ENCODE measurements at regions not wholly inside any gene's neighbourhood (a gene's known extent, or its start where the extent isn't known, plus 50 kb on each side); places are given as distances from the start of the nearest gene placed in this dataset.
"Not testable (repeated sequence)": the region's sequence is repeated elsewhere in the genome, so short reads cannot be mapped to it uniquely, and the experiment has no call there.

DNA sequence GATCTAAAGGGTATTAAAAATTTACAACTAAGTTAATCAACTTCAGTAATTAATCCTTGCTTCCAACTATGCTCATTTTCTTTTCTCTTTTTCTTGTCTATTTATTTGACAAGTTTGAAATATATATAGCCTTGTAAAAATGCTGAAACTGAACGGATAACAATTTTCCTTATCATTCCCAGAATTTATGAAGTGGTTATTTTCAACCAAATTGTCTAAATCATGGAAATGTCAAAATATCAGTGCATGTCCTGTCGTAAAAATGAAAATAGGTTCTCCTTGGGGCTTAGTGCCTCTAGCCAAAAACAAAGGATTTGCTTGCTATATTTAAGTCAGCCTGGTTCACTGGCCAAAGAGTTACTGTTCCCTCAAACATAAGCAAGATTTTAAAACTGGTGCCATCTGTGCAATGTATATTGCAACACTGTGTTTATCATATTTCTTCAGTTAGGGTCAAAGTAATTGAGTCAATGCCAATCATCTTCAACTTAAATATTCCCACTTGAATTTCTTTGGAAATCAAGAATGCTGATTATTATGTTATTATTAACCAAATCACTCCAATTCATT, 798.3 kb downstream of the MAT2B start:
- H3K27me3 ChIP-seq (ENCODE audit: control insufficient read depth in 5 of 5, insufficient read depth in 4 of 5, low read length in 5 of 5), result no peaks in the 10 kb centered on the region
- H3K36me3 ChIP-seq (ENCODE audit: control insufficient read depth in 5 of 5, insufficient read depth in 5 of 5, low read length in 5 of 5), result no peaks in the 10 kb centered on the region
- H3K27ac ChIP-seq (ENCODE audit: low read depth, low read length), result no peak overlapping the region
- H3K9ac ChIP-seq (ENCODE audit: low read length in 5 of 5), result no peak overlapping the region
- no peak overlapping the region for H3K4me3 ChIP-seq (ENCODE audit: low read depth in 1 of 5, low read length in 5 of 5)
- no peaks in the 10 kb centered on the region for H3K9me3 ChIP-seq (ENCODE audit: control insufficient read depth in 5 of 5, low read length in 5 of 5)
- peaks cover 0 to 7% (median 0%) of the 10 kb centered on the region in 5 donors for H3K4me1 ChIP-seq (ENCODE audit: control insufficient read depth in 5 of 5, insufficient read depth in 5 of 5, low read length in 5 of 5)

GRCh38 chr5:164306662-164307061, 801.2 kb downstream of the MAT2B start:
- no peaks in the 10 kb centered on the region for H3K9me3 ChIP-seq (ENCODE audit: control insufficient read depth in 5 of 5, low read length in 5 of 5)
- no peaks in the 10 kb centered on the region for H3K27me3 ChIP-seq (ENCODE audit: control insufficient read depth in 5 of 5, insufficient read depth in 4 of 5, low read length in 5 of 5)
- no peaks in the 10 kb centered on the region for H3K36me3 ChIP-seq (ENCODE audit: control insufficient read depth in 5 of 5, insufficient read depth in 5 of 5, low read length in 5 of 5)
- H3K9ac ChIP-seq (ENCODE audit: low read length in 5 of 5), result no peak overlapping the region
- peaks cover 0 to 7% (median 0%) of the 10 kb centered on the region in 5 donors for H3K4me1 ChIP-seq (ENCODE audit: control insufficient read depth in 5 of 5, insufficient read depth in 5 of 5, low read length in 5 of 5)
- H3K4me3 ChIP-seq (ENCODE audit: low read depth in 1 of 5, low read length in 5 of 5), result no peak overlapping the region
- no peak overlapping the region for H3K27ac ChIP-seq (ENCODE audit: low read depth, low read length)

- Histone ChIP-seq H3K9me3 (ENCODE audit: control insufficient read depth in 5 of 5, low read length in 5 of 5) (no peaks in the 10 kb centered on the region), H3K36me3 (ENCODE audit: control insufficient read depth in 5 of 5, insufficient read depth in 5 of 5, low read length in 5 of 5) (no peaks in the 10 kb centered on the region), H3K4me3 (ENCODE audit: low read depth in 1 of 5, low read length in 5 of 5) (no peak overlapping the region), H3K9ac (ENCODE audit: low read length in 5 of 5) (no peak overlapping the region), H3K27me3 (ENCODE audit: control insufficient read depth in 5 of 5, insufficient read depth in 4 of 5, low read length in 5 of 5) (no peaks in the 10 kb centered on the region), H3K27ac (ENCODE audit: low read depth, low read length) (no peak overlapping the region), H3K4me1 (ENCODE audit: control insufficient read depth in 5 of 5, insufficient read depth in 5 of 5, low read length in 5 of 5) (no peaks in the 10 kb centered on the region)
These were observed 807.4 kb downstream of the MAT2B start for GRCh38 chr5:164312801-164313200.

DNA sequence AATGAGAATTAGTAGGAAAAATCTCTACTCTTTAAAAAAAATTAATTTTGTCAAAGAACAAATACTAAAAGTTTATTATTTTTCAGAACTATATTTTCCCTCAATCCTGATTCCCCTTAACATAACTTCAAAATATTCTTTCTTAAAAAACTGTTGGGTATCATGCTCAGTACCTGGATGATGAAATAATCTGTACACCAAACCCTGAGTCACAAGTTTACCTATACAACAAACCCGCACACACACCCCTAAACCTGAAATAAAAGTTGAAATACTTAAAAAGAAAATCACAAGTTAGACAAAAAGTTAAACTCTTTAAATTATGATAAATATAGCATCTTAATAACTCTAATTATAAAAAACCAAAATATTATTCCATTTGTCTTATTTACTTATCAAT, 812.3 kb downstream of the MAT2B start:
- Histone ChIP-seq H3K9me3 (ENCODE audit: control insufficient read depth in 5 of 5, low read length in 5 of 5) (no peaks in the 10 kb centered on the region), H3K36me3 (ENCODE audit: control insufficient read depth in 5 of 5, insufficient read depth in 5 of 5, low read length in 5 of 5) (no peaks in the 10 kb centered on the region), H3K4me1 (ENCODE audit: control insufficient read depth in 5 of 5, insufficient read depth in 5 of 5, low read length in 5 of 5) (no peaks in the 10 kb centered on the region)

DNA sequence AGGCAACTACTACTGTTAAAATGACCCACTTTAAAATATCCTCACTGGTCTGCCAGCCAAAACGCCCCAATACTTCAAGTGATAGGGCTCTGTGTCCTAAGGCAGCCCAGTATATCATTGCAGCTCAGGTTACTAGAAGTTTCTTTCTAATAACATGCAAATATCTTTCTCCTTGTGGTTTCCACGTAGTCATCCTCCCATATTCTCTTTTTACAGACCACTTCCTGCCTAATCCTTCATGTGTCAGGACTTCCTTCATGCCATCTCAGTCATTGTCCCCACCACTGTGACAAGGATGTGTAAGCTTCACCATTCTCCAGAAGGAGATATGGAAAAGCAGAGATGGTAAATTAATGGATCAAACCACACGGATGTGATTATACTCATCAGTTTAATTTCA, 813.7 kb downstream of the MAT2B start:
- no peaks in the 10 kb centered on the region for H3K36me3 ChIP-seq (ENCODE audit: control insufficient read depth in 5 of 5, insufficient read depth in 5 of 5, low read length in 5 of 5)
- no peaks in the 10 kb centered on the region for H3K4me1 ChIP-seq (ENCODE audit: control insufficient read depth in 5 of 5, insufficient read depth in 5 of 5, low read length in 5 of 5)
- H3K27me3 ChIP-seq (ENCODE audit: control insufficient read depth in 5 of 5, insufficient read depth in 4 of 5, low read length in 5 of 5), result no peaks in the 10 kb centered on the region
- no peak overlapping the region for H3K27ac ChIP-seq (ENCODE audit: low read depth, low read length)
- H3K9ac ChIP-seq (ENCODE audit: low read length in 5 of 5), result no peak overlapping the region
- H3K4me3 ChIP-seq (ENCODE audit: low read depth in 1 of 5, low read length in 5 of 5), result no peak overlapping the region
- no peaks in the 10 kb centered on the region for H3K9me3 ChIP-seq (ENCODE audit: control insufficient read depth in 5 of 5, low read length in 5 of 5)

More for the DNA sequence above, 812.3 kb downstream of the MAT2B start:
- Histone ChIP-seq H3K27ac (ENCODE audit: low read depth, low read length) (no peak overlapping the region), H3K4me3 (ENCODE audit: low read depth in 1 of 5, low read length in 5 of 5) (no peak overlapping the region), H3K9ac (ENCODE audit: low read length in 5 of 5) (no peak overlapping the region), H3K27me3 (ENCODE audit: control insufficient read depth in 5 of 5, insufficient read depth in 4 of 5, low read length in 5 of 5) (no peaks in the 10 kb centered on the region)

DNA sequence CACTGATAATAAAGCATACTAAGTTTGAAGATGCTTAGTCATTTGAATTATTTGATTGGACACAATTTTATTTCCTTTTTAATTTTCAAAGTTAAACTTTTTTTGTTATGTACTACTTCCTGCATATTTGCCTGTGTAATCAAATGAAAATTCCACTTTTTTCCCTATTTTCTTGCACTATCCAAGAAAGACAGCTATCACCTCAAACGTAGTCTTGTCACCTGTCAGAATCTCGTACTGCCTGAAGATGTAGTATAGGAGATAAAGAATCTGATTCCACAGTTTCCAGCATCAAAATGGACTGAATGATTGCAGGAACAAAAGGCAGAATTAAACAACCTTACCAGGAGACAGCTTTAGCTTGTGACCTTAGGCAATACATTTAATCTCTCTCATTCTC, 818.8 kb downstream of the MAT2B start:
- peaks cover 0 to 16% (median 12%) of the 10 kb centered on the region in 5 donors for H3K9me3 ChIP-seq (ENCODE audit: control insufficient read depth in 5 of 5, low read length in 5 of 5)
- no peaks in the 10 kb centered on the region for H3K27me3 ChIP-seq (ENCODE audit: control insufficient read depth in 5 of 5, insufficient read depth in 4 of 5, low read length in 5 of 5)

GRCh38 chr5:164326219-164326618, 820.8 kb downstream of the MAT2B start:
- H3K4me1 ChIP-seq (ENCODE audit: control insufficient read depth in 5 of 5, insufficient read depth in 5 of 5, low read length in 5 of 5), result no peaks in the 10 kb centered on the region
- H3K36me3 ChIP-seq (ENCODE audit: control insufficient read depth in 5 of 5, insufficient read depth in 5 of 5, low read length in 5 of 5), result no peaks in the 10 kb centered on the region
- no peaks in the 10 kb centered on the region for H3K27me3 ChIP-seq (ENCODE audit: control insufficient read depth in 5 of 5, insufficient read depth in 4 of 5, low read length in 5 of 5)
- H3K27ac ChIP-seq (ENCODE audit: low read depth, low read length), result no peak overlapping the region
- H3K9me3 ChIP-seq (ENCODE audit: control insufficient read depth in 5 of 5, low read length in 5 of 5), result peaks cover 0 to 16% (median 12%) of the 10 kb centered on the region in 5 donors
- H3K4me3 ChIP-seq (ENCODE audit: low read depth in 1 of 5, low read length in 5 of 5), result no peak overlapping the region
- H3K9ac ChIP-seq (ENCODE audit: low read length in 5 of 5), result no peak overlapping the region

More for the DNA sequence above, 818.8 kb downstream of the MAT2B start:
- Histone ChIP-seq H3K9ac (ENCODE audit: low read length in 5 of 5) (no peak overlapping the region), H3K36me3 (ENCODE audit: control insufficient read depth in 5 of 5, insufficient read depth in 5 of 5, low read length in 5 of 5) (no peaks in the 10 kb centered on the region), H3K4me1 (ENCODE audit: control insufficient read depth in 5 of 5, insufficient read depth in 5 of 5, low read length in 5 of 5) (no peaks in the 10 kb centered on the region), H3K4me3 (ENCODE audit: low read depth in 1 of 5, low read length in 5 of 5) (no peak overlapping the region), H3K27ac (ENCODE audit: low read depth, low read length) (no peak overlapping the region)

- H3K27ac ChIP-seq (ENCODE audit: low read depth, low read length); H3K9ac ChIP-seq (ENCODE audit: low read length in 5 of 5); H3K4me1 ChIP-seq (ENCODE audit: control insufficient read depth in 5 of 5, insufficient read depth in 5 of 5, low read length in 5 of 5); H3K27me3 ChIP-seq (ENCODE audit: control insufficient read depth in 5 of 5, insufficient read depth in 4 of 5, low read length in 5 of 5); H3K4me3 ChIP-seq (ENCODE audit: low read depth in 1 of 5, low read length in 5 of 5); H3K36me3 ChIP-seq (ENCODE audit: control insufficient read depth in 5 of 5, insufficient read depth in 5 of 5, low read length in 5 of 5): not testable (repeated sequence)
- peaks cover 0 to 16% (median 12%) of the 10 kb centered on the region in 5 donors for H3K9me3 ChIP-seq (ENCODE audit: control insufficient read depth in 5 of 5, low read length in 5 of 5)
These were observed 821.7 kb downstream of the MAT2B start for GRCh38 chr5:164327166-164327565.

DNA sequence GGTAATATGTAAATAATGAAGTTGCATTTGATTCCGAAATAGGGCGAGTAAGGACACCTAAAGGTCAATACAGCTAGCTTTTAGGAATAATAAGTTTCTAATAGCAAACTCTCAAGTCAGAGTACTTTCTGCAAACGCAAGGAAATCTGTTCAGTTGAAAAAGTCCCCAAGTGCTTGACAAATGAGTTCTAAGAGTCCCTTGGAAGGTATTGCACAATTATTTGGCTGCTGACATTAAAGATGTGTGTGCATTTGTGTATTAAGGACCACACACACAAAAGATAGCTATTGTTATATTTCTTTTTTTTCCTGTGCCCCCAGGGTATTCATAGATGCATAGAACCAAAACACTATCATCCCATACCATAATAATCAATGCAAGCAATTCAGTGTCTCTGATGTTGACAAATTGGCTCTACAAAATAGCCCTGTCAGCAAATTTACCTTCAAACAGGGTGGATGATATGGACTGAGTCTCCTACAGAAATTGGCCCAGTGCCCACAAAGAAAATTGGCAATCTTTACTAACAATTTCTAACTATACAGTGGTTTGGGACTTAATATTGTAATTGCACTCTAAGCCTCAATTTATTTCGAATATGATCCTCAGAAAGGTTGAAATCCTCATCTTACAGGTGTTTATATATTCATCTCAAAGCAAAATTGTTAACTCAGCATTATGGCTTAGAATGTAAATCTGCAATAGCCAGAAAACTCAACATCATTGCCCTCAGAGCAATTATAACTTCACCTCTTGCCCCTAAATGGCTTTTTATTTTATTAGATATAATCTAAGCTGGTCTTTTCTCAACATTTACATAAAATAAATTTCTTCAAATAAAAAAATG, 827.2 kb downstream of the MAT2B start:
- Histone ChIP-seq H3K4me3 (ENCODE audit: low read depth in 1 of 5, low read length in 5 of 5) (no peak overlapping the region), H3K9ac (ENCODE audit: low read length in 5 of 5) (no peak overlapping the region), H3K9me3 (ENCODE audit: control insufficient read depth in 5 of 5, low read length in 5 of 5) (peaks cover 0 to 2% (median 0%) of the 10 kb centered on the region in 5 donors), H3K36me3 (ENCODE audit: control insufficient read depth in 5 of 5, insufficient read depth in 5 of 5, low read length in 5 of 5) (no peaks in the 10 kb centered on the region), H3K27ac (ENCODE audit: low read depth, low read length) (no peak overlapping the region), H3K27me3 (ENCODE audit: control insufficient read depth in 5 of 5, insufficient read depth in 4 of 5, low read length in 5 of 5) (no peaks in the 10 kb centered on the region), H3K4me1 (ENCODE audit: control insufficient read depth in 5 of 5, insufficient read depth in 5 of 5, low read length in 5 of 5) (peaks cover 0 to 12% (median 7%) of the 10 kb centered on the region in 5 donors)

DNA sequence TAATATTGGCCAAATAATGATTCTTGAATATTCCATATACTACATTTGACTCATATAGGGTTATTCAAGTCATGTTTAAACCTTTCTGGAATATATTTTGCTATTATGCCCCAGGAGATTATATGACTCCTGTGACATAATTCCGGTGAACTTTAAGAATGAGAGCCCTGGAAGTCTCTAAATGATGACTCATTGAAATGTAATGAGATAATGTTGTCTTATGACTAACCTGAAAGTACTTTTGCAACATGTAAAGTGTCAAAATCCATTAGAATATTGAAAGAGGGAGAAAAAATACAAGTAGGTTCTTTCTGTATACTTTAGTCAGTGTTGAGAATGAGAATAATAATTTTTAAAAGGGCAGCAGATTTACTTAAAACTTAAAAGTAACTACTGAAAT, 830.4 kb downstream of the MAT2B start:
- Histone ChIP-seq H3K9ac (ENCODE audit: low read length in 5 of 5) (no peak overlapping the region), H3K4me3 (ENCODE audit: low read depth in 1 of 5, low read length in 5 of 5) (no peak overlapping the region), H3K27me3 (ENCODE audit: control insufficient read depth in 5 of 5, insufficient read depth in 4 of 5, low read length in 5 of 5) (no peaks in the 10 kb centered on the region), H3K27ac (ENCODE audit: low read depth, low read length) (no peak overlapping the region), H3K4me1 (ENCODE audit: control insufficient read depth in 5 of 5, insufficient read depth in 5 of 5, low read length in 5 of 5) (peaks cover 0 to 12% (median 7%) of the 10 kb centered on the region in 5 donors), H3K9me3 (ENCODE audit: control insufficient read depth in 5 of 5, low read length in 5 of 5) (no peaks in the 10 kb centered on the region), H3K36me3 (ENCODE audit: control insufficient read depth in 5 of 5, insufficient read depth in 5 of 5, low read length in 5 of 5) (no peaks in the 10 kb centered on the region)

Measured in subcutaneous abdominal adipose tissue (tissue), 5 donors.